ENCODE measurements at regions not wholly inside any gene's neighbourhood (a gene's known extent, or its start where the extent isn't known, plus 50 kb on each side); places are given as distances from the start of the nearest gene placed in this dataset.

DNA sequence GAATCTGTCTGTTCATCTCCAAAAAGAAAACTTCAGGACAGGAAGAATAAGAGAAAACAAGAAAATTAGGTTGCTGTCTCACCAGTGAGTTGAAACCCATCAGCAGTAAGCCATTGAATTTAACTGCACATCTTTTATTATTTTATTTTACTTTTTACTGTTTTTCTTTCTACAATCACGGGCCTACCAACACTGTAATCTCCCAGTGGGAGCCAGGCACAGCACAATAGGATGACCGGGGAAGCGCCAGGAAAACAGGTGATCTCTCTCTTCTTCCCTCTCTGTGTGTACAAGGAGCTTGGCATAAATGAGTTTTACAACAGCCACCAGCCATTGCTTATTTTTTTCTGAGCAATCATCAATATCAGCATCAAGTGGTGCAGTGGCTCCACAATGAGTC is 113.1 kb upstream of the ESRRG start:
- TF ChIP-seq, protein P1, sequence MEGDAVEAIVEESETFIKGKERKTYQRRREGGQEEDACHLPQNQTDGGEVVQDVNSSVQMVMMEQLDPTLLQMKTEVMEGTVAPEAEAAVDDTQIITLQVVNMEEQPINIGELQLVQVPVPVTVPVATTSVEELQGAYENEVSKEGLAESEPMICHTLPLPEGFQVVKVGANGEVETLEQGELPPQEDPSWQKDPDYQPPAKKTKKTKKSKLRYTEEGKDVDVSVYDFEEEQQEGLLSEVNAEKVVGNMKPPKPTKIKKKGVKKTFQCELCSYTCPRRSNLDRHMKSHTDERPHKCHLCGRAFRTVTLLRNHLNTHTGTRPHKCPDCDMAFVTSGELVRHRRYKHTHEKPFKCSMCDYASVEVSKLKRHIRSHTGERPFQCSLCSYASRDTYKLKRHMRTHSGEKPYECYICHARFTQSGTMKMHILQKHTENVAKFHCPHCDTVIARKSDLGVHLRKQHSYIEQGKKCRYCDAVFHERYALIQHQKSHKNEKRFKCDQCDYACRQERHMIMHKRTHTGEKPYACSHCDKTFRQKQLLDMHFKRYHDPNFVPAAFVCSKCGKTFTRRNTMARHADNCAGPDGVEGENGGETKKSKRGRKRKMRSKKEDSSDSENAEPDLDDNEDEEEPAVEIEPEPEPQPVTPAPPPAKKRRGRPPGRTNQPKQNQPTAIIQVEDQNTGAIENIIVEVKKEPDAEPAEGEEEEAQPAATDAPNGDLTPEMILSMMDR (IDR thresholded peaks at IDR 0.05; ENCODE audit: low read depth, low read length) = no peak
- no peak overlapping the region for H3K4me3 ChIP-seq
- no peaks in the 10 kb centered on the region for H3K9me3 ChIP-seq (ENCODE audit: low read depth)
- no peaks in the 10 kb centered on the region for H3K36me3 ChIP-seq
- no peak overlapping the region for H3K27ac ChIP-seq
- H3K4me1 ChIP-seq (ENCODE audit: low read depth) = peaks cover 9% of the 10 kb centered on the region
- no peaks in the 10 kb centered on the region for H3K27me3 ChIP-seq
- no peak for DNase-seq (ENCODE audit: low read depth in 1 of 2, low spot score in 1 of 2)

DNA sequence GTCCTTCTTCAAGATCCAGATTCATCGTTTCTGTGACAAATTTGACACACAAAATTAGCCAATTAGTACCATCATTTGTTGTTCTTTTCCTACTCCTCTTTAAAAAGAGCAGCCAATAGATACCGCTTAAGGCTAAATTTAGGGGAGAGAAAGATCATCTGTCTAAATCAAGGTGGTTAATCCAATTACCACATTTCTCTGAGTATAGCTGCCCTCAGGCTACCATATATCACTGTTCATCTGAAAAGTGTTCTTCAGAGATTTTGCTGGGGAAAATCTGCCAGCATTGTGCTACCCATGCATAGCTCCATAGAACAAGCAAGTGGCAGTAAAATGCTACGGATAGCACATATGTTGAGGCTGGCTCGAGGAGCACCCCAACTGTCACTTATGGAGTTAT is 110.3 kb upstream of the ESRRG start:
- DNase-seq (ENCODE audit: low read depth in 1 of 2, low spot score in 1 of 2) = no peak
- Histone ChIP-seq H3K36me3 (no peaks in the 10 kb centered on the region), H3K27ac (no peak overlapping the region), H3K4me3 (no peak overlapping the region), H3K4me1 (ENCODE audit: low read depth) (no peaks in the 10 kb centered on the region), H3K9me3 (ENCODE audit: low read depth) (no peaks in the 10 kb centered on the region), H3K27me3 (no peaks in the 10 kb centered on the region)
- TF ChIP-seq, protein P1 (IDR thresholded peaks at IDR 0.05; ENCODE audit: low read depth, low read length) = no peak

DNA sequence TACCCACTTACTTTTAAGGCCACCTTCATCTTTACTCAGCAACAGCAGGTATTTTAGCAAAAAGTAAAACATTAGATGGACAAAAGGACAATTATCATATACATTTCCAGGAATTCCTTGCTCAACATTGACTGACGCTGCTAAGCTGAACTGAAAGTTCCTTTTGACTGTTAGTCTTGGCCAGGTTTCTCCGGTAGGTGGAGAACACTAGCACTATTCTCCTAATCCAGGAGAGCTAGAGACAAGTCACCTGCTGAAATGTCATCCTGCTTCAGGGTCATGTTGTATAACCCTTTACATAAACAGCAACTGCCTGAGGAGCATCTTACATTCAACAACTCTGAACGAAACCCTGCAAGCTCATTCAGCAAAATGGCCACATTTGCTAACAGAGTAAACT is 109.0 kb upstream of the ESRRG start:
- Histone ChIP-seq H3K9me3 (ENCODE audit: low read depth) (no peaks in the 10 kb centered on the region), H3K27ac (no peak overlapping the region), H3K4me1 (ENCODE audit: low read depth) (no peaks in the 10 kb centered on the region), H3K36me3 (no peaks in the 10 kb centered on the region), H3K27me3 (no peaks in the 10 kb centered on the region), H3K4me3 (no peak overlapping the region)
- TF ChIP-seq, protein P1 (IDR thresholded peaks at IDR 0.05; ENCODE audit: low read depth, low read length) = no peak
- no peak for DNase-seq (ENCODE audit: low read depth in 1 of 2, low spot score in 1 of 2)

DNA sequence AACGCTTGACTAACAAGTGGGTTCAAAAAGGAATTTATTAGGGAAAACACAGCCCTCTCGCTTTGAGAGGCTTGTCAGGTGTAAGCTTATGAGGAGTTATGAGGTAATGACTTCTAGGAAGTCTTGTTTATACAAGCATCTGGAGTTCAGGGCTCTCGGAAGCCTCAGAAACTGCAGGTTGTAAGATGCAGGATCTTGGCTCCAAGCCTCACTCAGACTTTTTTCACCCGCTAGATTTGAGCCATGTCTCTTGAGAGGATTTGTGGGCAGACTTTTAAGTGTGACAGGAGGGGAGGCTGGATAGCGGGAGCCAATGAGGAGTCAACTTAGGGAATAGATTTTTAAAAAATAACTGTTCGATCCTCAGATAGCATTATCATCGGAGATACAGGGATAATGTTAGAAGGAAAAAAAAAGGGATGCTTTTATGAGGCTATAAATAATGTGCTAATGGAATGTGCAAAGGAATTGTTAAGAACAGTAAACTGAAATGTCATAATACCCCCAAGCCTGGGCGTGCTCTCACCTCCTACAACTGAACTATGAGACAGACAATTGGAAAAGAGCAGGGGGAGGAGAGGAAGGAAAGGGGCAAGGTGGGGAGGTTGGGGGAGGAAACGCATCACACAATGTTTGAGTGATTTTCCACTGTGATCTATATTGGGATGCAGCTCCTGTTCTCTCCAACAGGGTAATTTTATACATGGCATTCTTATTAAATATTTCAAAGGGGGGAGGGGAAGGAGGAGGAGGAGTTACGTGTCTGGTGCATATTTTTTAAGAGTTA is 107.4 kb upstream of the ESRRG start:
- H3K27me3 ChIP-seq = no peaks in the 10 kb centered on the region
- no peaks in the 10 kb centered on the region for H3K36me3 ChIP-seq
- H3K4me3 ChIP-seq = no peak overlapping the region
- peaks cover 8% of the 10 kb centered on the region for H3K4me1 ChIP-seq (ENCODE audit: low read depth)
- H3K27ac ChIP-seq = peak overlapping the region; percentile 48
- no peak for DNase-seq (ENCODE audit: low read depth in 1 of 2, low spot score in 1 of 2)
- TF ChIP-seq, protein P1 (IDR thresholded peaks at IDR 0.05; ENCODE audit: low read depth, low read length) = no peak
- no peaks in the 10 kb centered on the region for H3K9me3 ChIP-seq (ENCODE audit: low read depth)

DNA sequence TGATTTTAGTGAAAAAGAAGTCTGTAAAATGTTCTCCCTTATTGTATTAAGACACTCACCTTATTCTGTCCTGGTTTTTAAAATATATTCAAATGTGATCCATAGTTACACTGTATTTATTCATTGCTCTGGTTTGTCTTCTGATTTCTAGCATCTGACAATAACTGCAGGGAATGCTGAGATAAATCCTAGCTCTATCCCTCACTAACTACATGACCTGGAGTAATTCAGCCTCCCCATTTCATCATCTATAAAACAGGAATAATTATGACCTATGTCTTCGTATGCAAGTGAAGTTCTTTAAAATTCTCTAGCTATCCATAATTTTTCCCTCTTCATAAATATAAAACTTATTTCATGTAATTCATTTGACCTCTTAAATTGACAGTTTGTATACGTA is 104.0 kb upstream of the ESRRG start:
- no peaks in the 10 kb centered on the region for H3K9me3 ChIP-seq (ENCODE audit: low read depth)
- no peaks in the 10 kb centered on the region for H3K36me3 ChIP-seq
- TF ChIP-seq, protein P1 (IDR thresholded peaks at IDR 0.05; ENCODE audit: low read depth, low read length) = no peak
- no peak overlapping the region for H3K4me3 ChIP-seq
- no peaks in the 10 kb centered on the region for H3K27me3 ChIP-seq
- no peak for DNase-seq (ENCODE audit: low read depth in 1 of 2, low spot score in 1 of 2)
- no peak overlapping the region for H3K27ac ChIP-seq
- H3K4me1 ChIP-seq (ENCODE audit: low read depth) = peaks cover 12% of the 10 kb centered on the region

Measured in cardiac muscle cell (in vitro differentiated cells and primary cell).